Neural progenitor cell (in vitro differentiated cells): ENCODE measurements at regions not wholly inside any gene's neighbourhood (a gene's known extent, or its start where the extent isn't known, plus 50 kb on each side); places are given as distances from the start of the nearest gene placed in this dataset.

Source experiments
- CTCF ChIP-seq: fragments of 200-600 bp; sonication (generic); IDR thresholded peaks from 2 replicates; pipeline ENCODE4 v1.5.1; 2017; ENCODE audit warnings: antibody characterized with exemption, mild to moderate bottlenecking
- EZH2 ChIP-seq: fragments of 200-600 bp; sonication (generic); IDR thresholded peaks from 2 replicates; pipeline ENCODE4 v1.6.1; 2017; ENCODE audit warnings: antibody characterized with exemption, mild to moderate bottlenecking, moderate library complexity

- TF ChIP-seq CTCF: no peak
- no peak for TF ChIP-seq EZH2
These were observed 133.8 kb upstream of the NUDT4 start for GRCh38 chr12:93243689-93244513.
